ENCODE measurements at regions not wholly inside any gene's neighbourhood (a gene's known extent, or its start where the extent isn't known, plus 50 kb on each side); places are given as distances from the start of the nearest gene placed in this dataset.

DNA sequence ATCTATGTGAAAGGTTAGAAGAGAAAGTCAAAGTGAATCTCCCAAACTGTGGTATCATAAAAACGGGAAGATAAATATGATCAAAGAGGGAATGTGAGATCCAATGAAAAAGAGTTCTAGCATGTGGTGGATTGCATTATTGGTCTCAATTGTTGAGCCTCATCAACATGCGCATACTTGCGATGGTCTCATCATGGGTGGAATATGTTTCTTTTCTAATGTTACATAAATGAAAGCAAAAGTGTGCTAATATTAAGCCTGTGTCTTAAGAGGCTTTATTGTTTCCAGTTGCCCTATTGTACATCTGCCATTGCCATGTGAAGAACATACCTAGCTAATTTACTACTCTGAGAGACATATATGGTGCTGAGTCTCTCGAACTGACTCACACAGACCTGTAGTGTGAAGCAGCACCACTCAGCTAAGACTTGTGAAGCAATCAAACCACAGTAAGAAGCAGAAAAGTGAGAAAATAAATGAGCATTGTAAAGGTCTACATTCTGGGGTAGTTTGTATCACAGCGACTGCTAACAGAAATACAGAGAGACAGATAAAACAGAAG is 645.5 kb upstream of the PCDH15 start:
- H3K4me3 Mint-ChIP-seq = no peak overlapping the region
- DNase-seq (ENCODE audit: low spot score in 2 of 2, unreplicated experiment in 2 of 2) = no peak
- peaks cover 3% of the 10 kb centered on the region for H3K36me3 Mint-ChIP-seq
- H3K27me3 Mint-ChIP-seq (ENCODE audit: low read depth) = no peaks in the 10 kb centered on the region
- peaks cover 9% of the 10 kb centered on the region for H3K9me3 Mint-ChIP-seq
- H3K4me1 Mint-ChIP-seq = peaks cover 18% of the 10 kb centered on the region
- H3K27ac Mint-ChIP-seq = no peak overlapping the region
- no peak for TF ChIP-seq CTCF (IDR thresholded peaks at IDR 0.05; ENCODE audit: unreplicated experiment)

GRCh38 chr10:55441777-55442176 is 640.7 kb upstream of the PCDH15 start:
- Mint-ChIP-seq H3K9me3 (peaks cover 9% of the 10 kb centered on the region), H3K27ac (no peak overlapping the region), H3K4me3 (no peak overlapping the region), H3K4me1 (no peaks in the 10 kb centered on the region), H3K36me3 (peaks cover 3% of the 10 kb centered on the region), H3K27me3 (ENCODE audit: low read depth) (no peaks in the 10 kb centered on the region)
- no peak for TF ChIP-seq CTCF (IDR thresholded peaks at IDR 0.05; ENCODE audit: unreplicated experiment)
- no peak for DNase-seq (ENCODE audit: low spot score in 2 of 2, unreplicated experiment in 2 of 2)

- no peaks in the 10 kb centered on the region for H3K27me3 Mint-ChIP-seq (ENCODE audit: low read depth)
- H3K9me3 Mint-ChIP-seq = no peaks in the 10 kb centered on the region
- TF ChIP-seq CTCF (IDR thresholded peaks at IDR 0.05; ENCODE audit: unreplicated experiment) = no peak
- H3K27ac Mint-ChIP-seq = no peak overlapping the region
- H3K4me1 Mint-ChIP-seq = peaks cover 11% of the 10 kb centered on the region
- no peak overlapping the region for H3K4me3 Mint-ChIP-seq
- no peaks in the 10 kb centered on the region for H3K36me3 Mint-ChIP-seq
- DNase-seq (ENCODE audit: low spot score in 2 of 2, unreplicated experiment in 2 of 2) = no peak
Observed at GRCh38 chr10:55426138-55426537, 625.1 kb upstream of the PCDH15 start.

DNA sequence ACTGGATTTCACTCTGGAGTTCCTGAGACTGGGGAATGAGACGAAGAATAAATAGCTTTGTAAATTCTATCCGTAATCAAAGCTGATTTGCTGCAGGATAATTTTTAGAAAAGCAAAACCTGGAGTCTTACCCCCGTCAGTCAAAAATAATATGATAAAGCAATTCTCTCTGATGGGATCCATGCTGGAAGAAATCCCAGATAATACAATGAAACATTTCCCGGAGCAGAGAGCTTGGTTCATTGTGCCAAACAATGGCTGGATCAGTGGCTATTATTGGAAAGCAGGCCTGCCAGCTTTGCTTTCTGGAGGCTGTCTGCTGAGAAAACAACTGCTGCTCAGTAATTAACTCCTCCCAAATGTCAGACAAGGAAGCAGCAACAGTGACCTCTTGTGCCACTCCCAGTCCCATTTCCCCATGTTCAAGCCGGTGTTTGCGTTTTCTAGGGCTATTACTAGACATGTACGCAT is 609.4 kb upstream of the PCDH15 start:
- Mint-ChIP-seq H3K36me3 (no peaks in the 10 kb centered on the region), H3K4me1 (peaks cover 11% of the 10 kb centered on the region), H3K9me3 (no peaks in the 10 kb centered on the region), H3K27me3 (ENCODE audit: low read depth) (no peaks in the 10 kb centered on the region), H3K4me3 (no peak overlapping the region), H3K27ac (no peak overlapping the region)
- DNase-seq (ENCODE audit: low spot score in 2 of 2, unreplicated experiment in 2 of 2) = no peak
- TF ChIP-seq CTCF (IDR thresholded peaks at IDR 0.05; ENCODE audit: unreplicated experiment) = no peak

DNA sequence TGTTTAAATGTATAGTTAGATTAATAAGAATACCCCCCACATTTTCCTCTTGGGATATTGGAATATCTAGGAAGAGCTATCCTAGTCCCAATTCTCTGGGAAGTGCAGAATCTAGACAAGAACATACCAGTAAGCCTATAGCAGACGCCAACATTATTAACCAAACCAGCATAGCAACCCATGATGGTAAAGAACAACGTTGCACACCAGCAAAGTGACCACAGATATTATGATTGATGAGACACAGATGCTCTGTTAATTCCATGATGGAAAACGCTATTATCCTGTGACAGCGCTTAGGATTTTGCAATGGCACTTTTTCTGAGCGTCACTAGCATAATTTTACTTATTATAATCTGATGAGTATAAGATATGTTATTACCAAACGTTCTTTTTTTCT is 603.1 kb upstream of the PCDH15 start:
- no peak for DNase-seq (ENCODE audit: low spot score in 2 of 2, unreplicated experiment in 2 of 2)
- Mint-ChIP-seq H3K4me3 (no peak overlapping the region), H3K27me3 (ENCODE audit: low read depth) (no peaks in the 10 kb centered on the region), H3K27ac (no peak overlapping the region), H3K4me1 (peaks cover 2% of the 10 kb centered on the region), H3K36me3 (no peaks in the 10 kb centered on the region), H3K9me3 (no peaks in the 10 kb centered on the region)
- TF ChIP-seq CTCF (IDR thresholded peaks at IDR 0.05; ENCODE audit: unreplicated experiment) = no peak
